Osteoblast (primary cell): ENCODE measurements at regions not wholly inside any gene's neighbourhood (a gene's known extent, or its start where the extent isn't known, plus 50 kb on each side); places are given as distances from the start of the nearest gene placed in this dataset.

Experiments used
- DNase-seq: peaks from one replicate; pipeline ENCODE4 v3.0.0; 2011; ENCODE audit warnings: low spot score, mixed read lengths; ENCODE audit not compliant: insufficient read length; ENCODE audit errors: missing footprints
- H2AFZ ChIP-seq: 2 replicates; pipeline ENCODE4 v1.6.0; 2011; ENCODE audit warnings: mild to moderate bottlenecking, low read length
- H3K27ac ChIP-seq: 2 replicates; pipeline ENCODE4 v1.5.1; 2011; ENCODE audit warnings: mild to moderate bottlenecking, low read depth, low read length, moderate library complexity
- H3K27me3 ChIP-seq: 2 replicates; pipeline ENCODE4 v1.6.0; 2012; ENCODE audit warnings: mild to moderate bottlenecking, control low read depth, inconsistent platforms, low read length, moderate library complexity; ENCODE audit not compliant: insufficient read depth
- H3K36me3 ChIP-seq: 2 replicates; pipeline ENCODE4 v1.5.1; 2011; ENCODE audit warnings: mild to moderate bottlenecking, low read length, control low read depth, moderate library complexity; ENCODE audit not compliant: insufficient read depth
- H3K4me1 ChIP-seq: 2 replicates; pipeline ENCODE4 v1.5.1; 2011; ENCODE audit warnings: mild to moderate bottlenecking, low read length, control low read depth, moderate library complexity; ENCODE audit not compliant: insufficient read depth
- H3K4me2 ChIP-seq: 2 replicates; pipeline ENCODE4 v1.6.0; 2011; ENCODE audit warnings: mild to moderate bottlenecking, low read length; ENCODE audit not compliant: insufficient read depth
- H3K4me3 ChIP-seq: fragments of 200-600 bp; sonication (generic); 3 replicates; pipeline ENCODE4 v1.5.1; 2012; ENCODE audit warnings: mild to moderate bottlenecking, low read length, inconsistent platforms; ENCODE audit not compliant: insufficient read depth
- H3K79me2 ChIP-seq: 2 replicates; pipeline ENCODE4 v1.6.0; 2012; ENCODE audit warnings: mild to moderate bottlenecking, low read length, control low read depth, inconsistent platforms; ENCODE audit not compliant: insufficient read depth
- H3K9me3 ChIP-seq: 2 replicates; pipeline ENCODE4 v1.5.1; 2011; ENCODE audit warnings: low read depth, low read length, control low read depth
- H4K20me1 ChIP-seq: 2 replicates; pipeline ENCODE4 v1.6.0; 2012; ENCODE audit warnings: mild to moderate bottlenecking, low read length, control low read depth; ENCODE audit not compliant: insufficient read depth
- TF ChIP-seq, protein P1 (sequence below): IDR thresholded peaks from 2 replicates; pipeline ENCODE4 v1.5.1; 2011; ENCODE audit warnings: mild to moderate bottlenecking, low read depth, low read length, moderate library complexity; ENCODE audit errors: extremely low read depth

DNA sequence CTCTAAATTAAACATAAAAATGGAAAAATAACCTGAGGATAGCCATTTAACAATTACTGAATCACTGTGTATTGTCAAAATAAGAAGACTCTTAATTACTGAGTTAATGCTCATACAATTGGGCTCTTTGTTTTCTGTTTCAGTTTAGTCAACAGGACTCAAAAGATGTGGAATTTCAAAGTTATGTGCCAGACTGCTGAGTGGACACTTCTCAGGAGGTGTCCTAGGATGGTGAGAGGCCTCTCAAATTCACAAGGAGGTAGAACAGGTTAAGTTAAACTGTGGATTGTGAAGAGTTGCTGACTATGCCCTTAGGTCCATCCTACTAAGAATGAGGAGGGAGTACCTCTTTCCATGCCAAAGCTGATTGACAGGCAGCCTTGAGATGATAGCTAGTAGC lies 157.7 kb upstream of the CHRM2 start:
- no peaks in the 10 kb centered on the region for H3K36me3 ChIP-seq
- no peaks in the 10 kb centered on the region for H3K79me2 ChIP-seq
- H3K4me2 ChIP-seq = no peak overlapping the region
- H3K4me3 ChIP-seq = no peak overlapping the region
- H3K4me1 ChIP-seq = no peaks in the 10 kb centered on the region
- TF ChIP-seq, protein P1, sequence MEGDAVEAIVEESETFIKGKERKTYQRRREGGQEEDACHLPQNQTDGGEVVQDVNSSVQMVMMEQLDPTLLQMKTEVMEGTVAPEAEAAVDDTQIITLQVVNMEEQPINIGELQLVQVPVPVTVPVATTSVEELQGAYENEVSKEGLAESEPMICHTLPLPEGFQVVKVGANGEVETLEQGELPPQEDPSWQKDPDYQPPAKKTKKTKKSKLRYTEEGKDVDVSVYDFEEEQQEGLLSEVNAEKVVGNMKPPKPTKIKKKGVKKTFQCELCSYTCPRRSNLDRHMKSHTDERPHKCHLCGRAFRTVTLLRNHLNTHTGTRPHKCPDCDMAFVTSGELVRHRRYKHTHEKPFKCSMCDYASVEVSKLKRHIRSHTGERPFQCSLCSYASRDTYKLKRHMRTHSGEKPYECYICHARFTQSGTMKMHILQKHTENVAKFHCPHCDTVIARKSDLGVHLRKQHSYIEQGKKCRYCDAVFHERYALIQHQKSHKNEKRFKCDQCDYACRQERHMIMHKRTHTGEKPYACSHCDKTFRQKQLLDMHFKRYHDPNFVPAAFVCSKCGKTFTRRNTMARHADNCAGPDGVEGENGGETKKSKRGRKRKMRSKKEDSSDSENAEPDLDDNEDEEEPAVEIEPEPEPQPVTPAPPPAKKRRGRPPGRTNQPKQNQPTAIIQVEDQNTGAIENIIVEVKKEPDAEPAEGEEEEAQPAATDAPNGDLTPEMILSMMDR = no peak
- no peak overlapping the region for H2AFZ ChIP-seq
- no peaks in the 10 kb centered on the region for H4K20me1 ChIP-seq
- no peaks in the 10 kb centered on the region for H3K9me3 ChIP-seq
- DNase-seq = no peak
- no peak overlapping the region for H3K27ac ChIP-seq
- H3K27me3 ChIP-seq = no peaks in the 10 kb centered on the region

DNA sequence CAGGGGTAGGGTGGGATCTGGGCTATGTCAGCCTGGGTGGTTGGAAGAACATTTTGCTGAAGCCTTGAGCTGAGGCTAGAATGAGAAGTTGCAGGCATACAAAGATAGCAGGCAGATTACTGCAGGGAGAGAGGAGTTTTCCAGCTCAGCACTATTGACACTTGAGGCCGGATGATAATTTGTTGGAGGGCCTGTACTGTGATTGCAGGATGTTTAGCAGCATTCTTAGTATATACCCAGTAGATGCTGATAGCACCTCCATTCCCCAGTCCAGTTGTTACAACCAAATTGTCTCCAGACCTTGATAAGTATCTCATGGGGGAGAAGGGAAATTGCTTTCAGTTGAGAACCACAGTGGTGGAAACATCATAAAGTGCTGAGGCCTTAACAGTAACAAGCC lies 158.6 kb upstream of the CHRM2 start:
- H3K4me1 ChIP-seq = no peaks in the 10 kb centered on the region
- TF ChIP-seq, protein P1 = no peak
- no peak overlapping the region for H3K4me2 ChIP-seq
- no peak for DNase-seq
- H3K27ac ChIP-seq = no peak overlapping the region
- H3K4me3 ChIP-seq = no peak overlapping the region
- no peaks in the 10 kb centered on the region for H4K20me1 ChIP-seq
- H3K27me3 ChIP-seq = no peaks in the 10 kb centered on the region
- no peaks in the 10 kb centered on the region for H3K79me2 ChIP-seq
- no peaks in the 10 kb centered on the region for H3K9me3 ChIP-seq
- no peak overlapping the region for H2AFZ ChIP-seq
- no peaks in the 10 kb centered on the region for H3K36me3 ChIP-seq

DNA sequence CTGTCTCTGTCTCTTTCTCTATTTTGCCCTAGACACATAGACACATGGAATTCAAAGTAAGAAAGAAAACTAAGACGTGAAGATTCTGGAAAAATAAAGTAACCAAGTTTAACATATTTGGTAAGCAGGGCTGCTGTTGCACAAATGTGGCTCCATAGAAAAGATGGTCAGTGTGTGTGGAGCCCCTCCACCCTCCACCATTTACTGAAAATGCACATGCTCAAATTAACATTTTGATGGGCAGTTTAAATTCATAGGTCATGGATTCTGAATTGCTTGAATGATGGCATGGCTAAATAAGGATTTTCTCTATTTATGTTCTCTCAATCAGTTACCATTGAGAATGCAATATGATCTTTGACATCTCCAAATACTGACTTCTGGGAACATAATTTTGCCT lies 165.5 kb upstream of the CHRM2 start:
- no peak overlapping the region for H3K4me3 ChIP-seq
- H3K79me2 ChIP-seq = no peaks in the 10 kb centered on the region
- H3K27ac ChIP-seq = no peak overlapping the region
- no peaks in the 10 kb centered on the region for H3K27me3 ChIP-seq
- TF ChIP-seq, protein P1 = no peak
- DNase-seq = no peak
- H3K4me1 ChIP-seq = no peaks in the 10 kb centered on the region
- H3K9me3 ChIP-seq = no peaks in the 10 kb centered on the region
- no peaks in the 10 kb centered on the region for H3K36me3 ChIP-seq
- H4K20me1 ChIP-seq = no peaks in the 10 kb centered on the region
- H3K4me2 ChIP-seq = no peak overlapping the region
- H2AFZ ChIP-seq = no peak overlapping the region

DNA sequence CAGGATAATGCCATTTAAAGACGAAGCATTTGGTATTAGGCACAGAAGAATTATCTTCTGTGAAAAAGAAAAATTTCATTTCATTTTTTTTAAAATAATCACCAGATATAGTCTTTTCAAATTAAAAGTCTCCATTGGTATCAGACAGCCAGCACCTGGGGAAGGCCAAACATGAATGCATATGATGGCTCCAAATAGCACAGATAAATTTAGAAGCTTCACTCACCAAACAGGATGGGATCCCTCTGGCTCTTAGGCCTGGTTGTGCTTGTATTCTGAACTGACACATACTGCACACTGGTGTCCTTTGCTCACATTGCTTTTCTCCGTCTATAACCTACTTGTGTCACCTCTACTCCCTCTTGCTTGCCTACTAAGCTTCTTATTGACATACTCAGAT lies 169.5 kb upstream of the CHRM2 start:
- TF ChIP-seq, protein P1 = no peak
- no peaks in the 10 kb centered on the region for H3K79me2 ChIP-seq
- H3K4me3 ChIP-seq = no peak overlapping the region
- DNase-seq = no peak
- no peaks in the 10 kb centered on the region for H3K36me3 ChIP-seq
- H4K20me1 ChIP-seq = no peaks in the 10 kb centered on the region
- H3K27me3 ChIP-seq = no peaks in the 10 kb centered on the region
- H3K4me1 ChIP-seq = no peaks in the 10 kb centered on the region
- H2AFZ ChIP-seq = no peak overlapping the region
- H3K27ac ChIP-seq = no peak overlapping the region
- no peaks in the 10 kb centered on the region for H3K9me3 ChIP-seq
- no peak overlapping the region for H3K4me2 ChIP-seq
